ENCODE measurements at regions not wholly inside any gene's neighbourhood (a gene's known extent, or its start where the extent isn't known, plus 50 kb on each side); places are given as distances from the start of the nearest gene placed in this dataset.
A peak's percentile ranks its signal among the peaks of the same experiment; 100 is the strongest.

GRCh38 chr16:80048250-80048649 lies 447.7 kb upstream of the MAF start:
- no peak for TF ChIP-seq POLR2A (IDR thresholded peaks at IDR 0.05)
- TF ChIP-seq CTCF (IDR thresholded peaks at IDR 0.05) = no peak
- Histone ChIP-seq H3K36me3 (no peaks in the 10 kb centered on the region), H3K9me3 (no peaks in the 10 kb centered on the region), H3K27ac (no peak overlapping the region), H3K27me3 (peaks cover 0 to 24% (median 0%) of the 10 kb centered on the region in 9 donors), H3K4me3 (no peak overlapping the region), H3K4me1 (peaks cover 0 to 10% (median 0%) of the 10 kb centered on the region in 12 donors)
- WGBS, 4 donors = 59 to 79% (median 72%) methylated on average over 1 of the region's 1 CpG
- ATAC-seq (no peak), DNase-seq (no peak)
- intact Hi-C loops (cut with DNase I) = no loop called here

- Histone ChIP-seq H3K4me1 (peaks cover 0 to 10% (median 0%) of the 10 kb centered on the region in 12 donors), H3K27ac (no peak overlapping the region), H3K9me3 (no peaks in the 10 kb centered on the region), H3K4me3 (no peak overlapping the region), H3K36me3 (no peaks in the 10 kb centered on the region), H3K27me3 (peaks cover 0 to 27% (median 0%) of the 10 kb centered on the region in 9 donors)
- WGBS, 4 donors = 66 to 89% (median 68%) methylated on average over 1 of the region's 1 CpG
- DNase-seq (no peak), ATAC-seq (no peak)
- intact Hi-C loops (cut with DNase I) = no loop called here
- TF ChIP-seq CTCF (IDR thresholded peaks at IDR 0.05) (no peak), POLR2A (IDR thresholded peaks at IDR 0.05) (no peak)
Observed at GRCh38 chr16:80047842-80048241, 447.3 kb upstream of the MAF start.

GRCh38 chr16:80046848-80047247 lies 446.3 kb upstream of the MAF start:
- TF ChIP-seq POLR2A (IDR thresholded peaks at IDR 0.05) (no peak), CTCF (IDR thresholded peaks at IDR 0.05) (no peak)
- 48 to 63% (median 60%) methylated on average over 2 of the region's 2 CpGs for WGBS, 4 donors
- DNase-seq (no peak), ATAC-seq (no peak)
- no peak overlapping the region for H3K27ac ChIP-seq
- no peak overlapping the region for H3K4me3 ChIP-seq
- no peaks in the 10 kb centered on the region for H3K9me3 ChIP-seq
- H3K4me1 ChIP-seq = peaks cover 0 to 10% (median 0%) of the 10 kb centered on the region in 12 donors
- H3K36me3 ChIP-seq = no peaks in the 10 kb centered on the region
- peaks cover 0 to 27% (median 0%) of the 10 kb centered on the region in 9 donors for H3K27me3 ChIP-seq
- intact Hi-C loops (cut with DNase I) = no loop called here

- Histone ChIP-seq H3K4me1 (peaks cover 0 to 10% (median 0%) of the 10 kb centered on the region in 12 donors), H3K9me3 (no peaks in the 10 kb centered on the region), H3K27ac (no peak overlapping the region), H3K27me3 (peaks cover 0 to 27% (median 0%) of the 10 kb centered on the region in 9 donors), H3K36me3 (no peaks in the 10 kb centered on the region), H3K4me3 (peak overlapping the region in 2 of 12 donors; percentile 12 to 14)
- ATAC-seq = no peak
- DNase-seq = no peak
- 26 to 34% (median 29%) methylated on average over 3 of the region's 3 CpGs for WGBS, 4 donors
- intact Hi-C loops (cut with DNase I) = no loop called here
- TF ChIP-seq CTCF (IDR thresholded peaks at IDR 0.05) (no peak), POLR2A (IDR thresholded peaks at IDR 0.05) (no peak)
Observed at GRCh38 chr16:80046261-80046660, 445.7 kb upstream of the MAF start.
